NOMO-1 (cell line): ENCODE measurements at regions not wholly inside any gene's neighbourhood (a gene's known extent, or its start where the extent isn't known, plus 50 kb on each side); places are given as distances from the start of the nearest gene placed in this dataset.
"Not testable (repeated sequence)": the region's sequence is repeated elsewhere in the genome, so short reads cannot be mapped to it uniquely, and the experiment has no call there.

Experiments used
- DNase-seq, 2 experiments: peaks; one replicate each; lab custom pipeline; 2025; ENCODE audit not compliant: unreplicated experiment in 2 of 2; lab: John Stamatoyannopoulos, UW

DNA sequence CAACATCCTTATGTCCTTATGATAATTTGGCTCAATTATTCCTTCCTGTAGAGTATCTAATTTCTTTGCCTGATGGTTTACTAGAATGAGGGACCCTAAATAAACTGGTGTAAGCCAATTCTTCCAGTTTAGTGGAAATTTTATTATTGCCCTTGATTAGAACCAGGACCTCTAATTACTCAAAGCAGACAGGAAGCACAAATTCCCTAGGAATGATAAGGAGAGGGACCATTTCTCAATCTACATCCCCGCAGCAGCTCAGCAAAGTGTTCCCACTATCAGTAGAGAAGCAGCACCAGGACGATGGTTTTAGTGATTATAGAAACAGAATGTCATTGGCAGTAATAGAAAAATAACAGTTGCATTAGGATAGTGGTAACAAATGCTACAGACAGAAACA lies 97.1 kb downstream of the PLPPR4 start:
- DNase-seq: no peak

DNA sequence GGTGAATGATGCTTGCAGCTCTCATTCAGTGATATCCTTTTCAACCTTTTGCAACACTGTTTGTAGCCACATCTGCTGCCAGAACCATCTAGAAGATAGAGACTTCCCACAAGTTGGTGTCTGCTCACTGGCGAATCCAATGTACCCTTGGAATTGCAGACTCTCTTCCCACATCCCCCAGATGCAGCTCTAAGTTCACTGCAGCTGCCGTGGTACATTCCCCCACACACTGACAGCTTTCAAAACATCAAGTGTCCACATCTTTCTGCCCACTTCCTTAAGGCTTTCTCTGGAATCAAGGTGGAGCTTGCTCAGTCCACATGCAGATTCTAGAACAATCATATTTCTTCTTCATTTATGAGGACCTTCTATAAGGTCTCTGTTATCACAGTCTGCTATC lies 99.2 kb downstream of the PLPPR4 start:
- DNase-seq: peak in 1 of 2 experiments; percentile 54

DNA sequence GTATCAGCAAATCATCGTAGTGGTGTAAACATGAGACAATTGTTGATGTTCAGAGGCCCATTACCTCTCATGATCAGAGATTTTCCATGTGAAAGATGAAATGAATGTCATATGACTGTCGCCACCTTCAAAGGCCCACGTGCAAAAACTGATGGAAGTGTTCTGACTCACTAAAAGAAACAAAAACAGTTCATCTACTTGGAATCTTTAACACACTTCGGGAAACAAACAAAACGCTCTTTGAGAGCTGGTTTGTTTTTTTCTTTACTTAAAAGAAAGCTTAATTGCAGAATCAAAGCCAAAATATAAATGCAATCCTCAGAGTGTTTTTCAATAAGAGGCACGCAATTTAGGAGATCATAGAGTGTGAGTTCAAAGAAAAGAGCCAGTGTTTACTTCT lies 100.8 kb downstream of the PLPPR4 start:
- no peak for DNase-seq

DNA sequence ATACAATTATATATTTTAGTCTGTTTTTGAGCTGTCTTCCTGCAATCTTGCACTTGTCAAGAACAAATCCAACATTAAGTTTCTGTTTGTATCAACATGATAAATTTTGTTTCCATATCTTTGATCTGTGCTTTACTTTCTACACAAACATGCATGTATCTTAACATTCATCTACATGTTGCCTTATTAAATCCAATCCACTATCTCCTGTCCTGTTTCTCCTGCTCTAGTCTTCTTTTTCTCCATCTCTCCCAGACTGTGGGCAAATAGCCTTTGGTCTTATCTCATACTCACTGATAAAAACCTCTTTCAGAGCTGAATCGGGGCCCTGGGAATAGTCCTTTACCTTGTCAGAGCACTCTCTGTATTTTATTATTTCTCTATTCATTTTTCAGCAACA lies 101.3 kb downstream of the PLPPR4 start:
- no peak for DNase-seq

DNA sequence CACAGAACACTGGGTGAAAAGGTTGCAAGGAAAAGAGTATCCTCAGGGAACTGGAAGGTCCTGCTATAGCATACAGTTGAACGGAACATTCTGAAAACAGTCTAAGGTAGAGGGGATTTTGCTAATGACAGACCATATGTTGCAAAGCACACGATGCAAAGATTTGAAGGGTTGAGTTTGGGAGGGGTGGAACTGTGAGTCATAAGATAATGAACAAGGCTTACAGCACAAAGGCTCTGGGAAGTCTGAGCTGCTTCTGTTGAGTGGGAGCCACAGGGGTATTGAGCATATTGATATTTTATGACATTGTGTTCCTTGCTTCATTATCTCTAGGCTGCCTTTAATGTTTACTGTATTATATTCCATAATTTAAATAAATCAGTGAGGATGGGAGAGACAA lies 104.9 kb downstream of the PLPPR4 start:
- DNase-seq: no peak

DNA sequence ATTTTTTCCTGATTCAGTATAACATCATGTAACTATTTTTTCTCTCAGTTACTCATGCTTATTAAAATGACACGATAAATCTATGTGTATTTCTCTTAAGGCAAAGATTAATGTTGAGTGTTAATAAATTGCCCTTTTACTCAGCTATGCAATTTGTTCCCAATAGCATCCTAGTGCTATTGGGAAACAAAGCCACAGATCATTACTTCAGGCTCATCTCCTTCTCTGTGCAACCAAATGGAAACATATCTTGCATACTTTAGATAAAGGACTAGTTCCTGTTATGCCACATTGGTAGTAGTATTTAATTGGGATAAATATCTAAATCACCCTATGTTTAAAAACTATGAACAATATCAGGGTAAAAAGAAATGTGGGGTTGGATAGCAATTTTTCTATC lies 106.2 kb downstream of the PLPPR4 start:
- peak in 1 of 2 experiments; percentile 69 for DNase-seq

DNA sequence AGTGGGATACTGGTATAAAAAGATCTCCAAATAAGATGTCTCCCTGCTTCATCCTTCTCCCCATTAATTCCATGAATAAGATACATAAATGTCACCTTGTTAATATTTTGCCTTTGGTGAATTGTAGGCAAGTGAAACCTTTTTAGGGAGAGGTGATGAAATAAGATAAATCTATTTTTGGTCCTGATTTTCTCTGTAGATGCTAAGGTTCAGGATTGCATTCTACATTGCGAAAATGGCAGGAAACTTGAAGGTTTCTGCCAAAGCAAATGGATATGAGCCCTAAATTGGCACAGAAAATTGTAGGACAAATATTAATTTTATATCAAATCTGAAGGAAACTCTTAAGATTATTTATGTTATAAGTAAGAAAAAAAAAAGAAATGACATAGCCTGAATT lies 107.1 kb downstream of the PLPPR4 start:
- DNase-seq: no peak

DNA sequence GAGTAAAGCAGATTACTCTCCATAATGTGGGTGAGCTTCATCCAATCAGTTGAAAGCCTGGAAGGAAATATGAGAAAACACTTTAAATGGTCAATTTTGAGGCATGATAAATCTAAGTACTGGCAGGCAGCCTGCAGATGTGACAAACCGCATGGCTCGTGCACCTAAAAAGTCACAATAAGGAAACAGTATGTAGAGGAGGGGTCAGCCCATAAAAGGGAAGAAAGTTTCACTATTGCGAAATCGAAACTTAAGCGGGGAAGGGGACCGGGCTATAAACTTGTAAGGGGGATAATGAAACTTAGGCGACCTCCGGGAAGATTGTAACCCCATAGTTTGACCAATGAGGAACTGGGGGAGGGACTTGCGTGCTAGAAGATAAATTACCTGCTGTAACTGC lies 109.8 kb downstream of the PLPPR4 start:
- peak; percentile 80 to 86 for DNase-seq

DNA sequence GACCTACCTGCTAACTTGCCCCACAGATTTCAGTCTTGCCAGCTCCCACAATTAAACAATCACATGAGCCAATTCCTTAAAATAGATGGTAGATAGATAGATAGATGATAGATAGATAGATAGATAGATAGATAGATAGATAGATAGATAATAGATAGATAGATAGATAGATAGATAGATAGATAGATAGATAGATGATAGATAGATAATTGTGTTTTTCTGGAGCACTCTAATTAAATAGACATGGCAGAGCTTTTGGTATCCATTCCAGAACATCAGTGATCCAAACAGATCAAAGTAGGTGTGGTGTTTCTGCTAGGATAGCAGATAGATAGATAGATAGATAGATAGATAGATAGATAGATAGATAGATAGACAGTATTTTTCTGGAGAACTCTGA lies 110.4 kb downstream of the PLPPR4 start:
- DNase-seq: not testable (repeated sequence)

DNA sequence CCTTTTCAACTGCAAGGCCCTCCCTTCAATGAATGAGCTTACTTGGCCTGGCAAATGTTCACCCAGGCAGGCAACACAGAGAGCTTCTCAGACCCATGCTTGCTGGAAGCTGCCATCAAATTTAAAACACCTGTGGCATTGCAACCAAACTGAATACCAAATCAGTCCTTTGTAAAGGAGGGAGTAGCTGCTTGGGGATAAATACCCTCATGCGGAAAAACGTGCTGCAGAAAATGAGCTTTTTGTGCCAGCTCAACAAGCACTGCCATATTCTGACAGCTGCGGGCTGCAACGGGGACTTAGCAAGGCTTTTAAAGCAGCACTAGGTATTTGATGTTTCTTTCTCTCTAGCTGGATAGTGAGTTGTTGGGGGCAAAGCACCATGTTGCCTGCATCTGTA lies 119.7 kb downstream of the PLPPR4 start:
- DNase-seq: no peak

DNA sequence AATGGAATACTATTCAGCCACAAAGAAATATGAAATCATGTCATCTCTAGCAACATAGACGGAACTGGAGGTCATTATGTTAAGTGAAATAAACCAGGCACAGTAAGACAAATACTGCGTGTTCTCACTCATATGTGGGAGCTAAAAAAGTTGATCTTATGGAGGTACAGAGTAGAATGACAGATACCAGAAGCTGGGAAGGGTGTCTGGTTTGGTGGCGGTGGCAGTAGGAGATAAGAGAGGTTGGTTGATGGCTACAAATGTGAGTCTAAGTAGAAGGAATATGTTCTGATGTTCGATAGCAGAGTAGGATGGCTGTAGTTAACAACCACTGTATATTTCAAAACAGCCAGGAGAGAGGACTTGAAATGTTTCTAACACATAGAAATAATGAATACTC lies 121.6 kb downstream of the PLPPR4 start:
- DNase-seq: no peak

DNA sequence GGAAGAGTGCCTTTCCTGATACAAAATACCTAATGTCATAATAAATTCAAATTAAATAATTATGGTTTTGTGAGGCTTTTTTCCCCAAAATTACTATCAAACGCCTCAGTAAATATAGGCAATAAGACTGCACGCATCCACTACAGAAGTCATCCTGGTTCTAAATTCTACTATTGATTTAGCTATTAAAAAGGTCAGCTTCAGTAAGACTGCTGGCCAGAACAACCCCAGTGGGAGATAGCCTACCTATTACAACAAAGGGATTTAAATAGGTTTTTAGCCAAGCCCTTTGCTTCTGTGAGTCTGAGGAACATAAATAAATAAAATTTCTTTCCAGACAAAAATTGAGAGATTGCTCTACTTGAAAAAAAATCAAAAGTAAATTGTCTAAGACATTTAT lies 132.1 kb downstream of the PLPPR4 start:
- DNase-seq: no peak

DNA sequence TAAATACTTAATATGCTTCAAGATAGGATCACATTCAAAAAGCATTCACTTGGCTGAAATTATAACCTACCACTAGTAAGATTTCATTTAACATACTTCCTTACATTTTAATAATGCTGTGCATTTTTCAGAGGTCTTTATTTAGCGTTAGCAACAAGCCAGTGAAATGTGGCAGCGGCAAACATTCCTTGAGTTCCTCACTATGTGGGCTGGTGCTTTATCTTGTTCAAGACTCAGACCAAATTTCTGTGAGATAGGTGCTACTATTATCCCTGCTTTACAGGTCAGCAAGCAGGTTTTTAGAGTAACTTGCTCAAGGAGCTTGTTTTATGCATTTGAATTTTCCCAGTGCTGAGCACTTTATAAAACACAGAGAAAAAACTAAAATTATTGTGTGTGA lies 132.7 kb downstream of the PLPPR4 start:
- no peak for DNase-seq

DNA sequence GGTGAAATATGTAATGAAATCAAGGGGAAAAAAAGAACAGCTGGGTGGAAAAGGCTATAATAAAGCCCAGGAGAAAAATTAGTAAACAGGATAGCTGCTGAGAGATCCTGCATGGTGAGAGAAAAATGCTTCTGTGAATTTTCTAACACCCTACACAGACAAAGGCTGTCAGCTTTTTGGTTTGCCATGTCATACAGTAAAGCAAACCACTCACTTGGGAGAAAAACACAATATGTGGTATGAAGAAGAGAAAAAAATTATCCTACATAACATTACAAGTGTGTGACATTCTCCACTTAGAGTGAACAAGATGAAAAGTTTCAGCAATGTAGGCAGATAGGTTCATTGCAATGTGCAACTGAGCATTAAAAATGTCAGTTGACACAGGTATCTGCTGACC lies 133.6 kb downstream of the PLPPR4 start:
- no peak for DNase-seq

DNA sequence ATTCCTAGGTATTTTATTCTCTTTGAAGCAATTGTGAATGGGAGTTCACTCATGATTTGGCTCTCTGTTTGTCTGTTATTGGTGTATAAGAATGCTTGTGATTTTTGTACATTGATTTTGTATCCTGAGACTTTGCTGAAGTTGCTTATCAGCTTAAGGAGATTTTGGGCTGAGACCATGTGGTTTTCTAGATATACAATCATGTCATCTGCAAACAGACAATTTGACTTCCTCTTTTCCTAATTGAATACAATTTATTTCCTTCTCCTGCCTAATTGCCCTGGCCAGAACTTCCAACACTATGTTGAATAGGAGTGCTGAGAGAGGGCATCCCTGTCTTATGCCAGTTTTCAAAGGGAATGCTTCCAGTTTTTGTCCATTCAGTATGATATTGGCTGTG lies 137.3 kb downstream of the PLPPR4 start:
- DNase-seq: not testable (repeated sequence)

DNA sequence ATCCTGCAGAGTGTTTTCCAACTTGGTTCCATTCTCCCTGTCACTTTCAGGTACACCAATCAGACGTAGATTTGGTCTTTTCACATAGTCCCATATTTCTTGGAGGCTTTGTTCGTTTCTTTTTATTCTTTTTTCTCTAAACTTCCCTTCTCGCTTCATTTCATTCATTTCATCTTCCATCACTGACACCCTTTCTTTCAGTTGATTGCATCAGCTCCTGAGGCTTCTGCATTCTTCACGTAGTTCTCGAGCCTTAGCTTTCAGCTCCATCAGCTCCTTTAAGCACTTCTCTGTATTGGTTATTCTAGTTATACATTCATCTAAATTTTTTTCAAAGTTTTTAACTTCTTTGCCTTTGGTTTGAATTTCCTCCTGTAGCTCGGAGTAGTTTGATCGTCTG lies 140.1 kb downstream of the PLPPR4 start:
- not testable (repeated sequence) for DNase-seq

DNA sequence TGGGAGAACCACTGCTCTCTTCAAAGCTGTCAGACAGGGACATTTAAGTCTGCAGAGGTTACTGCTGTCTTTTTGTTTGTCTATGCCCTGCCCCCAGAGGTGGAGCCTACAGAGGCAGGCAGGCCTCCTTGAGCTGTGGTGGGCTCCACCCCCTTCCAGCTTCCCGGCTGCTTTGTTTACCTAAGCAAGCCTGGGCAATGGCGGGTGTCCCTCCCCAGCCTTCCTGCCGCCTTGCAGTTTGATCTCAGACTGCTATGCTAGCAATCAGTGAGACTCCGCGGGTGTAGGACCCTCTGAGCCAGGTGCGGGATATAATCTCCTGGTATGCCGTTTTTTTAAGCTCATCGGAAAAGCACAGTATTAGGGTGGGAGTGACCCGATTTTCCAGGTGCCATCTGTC lies 141.0 kb downstream of the PLPPR4 start:
- not testable (repeated sequence) for DNase-seq

DNA sequence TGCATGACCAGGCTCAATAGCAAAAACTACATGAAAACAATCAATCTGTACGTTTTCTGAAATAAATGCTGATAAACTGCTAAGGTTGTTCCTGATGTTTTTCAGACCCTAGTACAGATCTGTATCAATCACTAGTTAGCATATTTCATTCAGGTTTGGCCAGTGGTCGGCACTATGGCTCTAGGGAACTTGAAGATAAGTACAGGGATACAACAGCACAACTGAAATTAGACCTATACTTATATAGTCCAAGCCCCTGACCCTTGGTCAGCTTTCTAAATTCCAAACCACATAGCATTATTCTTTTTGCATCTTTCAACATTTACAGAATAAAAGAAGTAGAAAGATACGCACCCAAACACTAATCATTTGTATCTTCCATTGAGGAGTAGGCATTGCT lies 142.7 kb downstream of the PLPPR4 start:
- DNase-seq: no peak

DNA sequence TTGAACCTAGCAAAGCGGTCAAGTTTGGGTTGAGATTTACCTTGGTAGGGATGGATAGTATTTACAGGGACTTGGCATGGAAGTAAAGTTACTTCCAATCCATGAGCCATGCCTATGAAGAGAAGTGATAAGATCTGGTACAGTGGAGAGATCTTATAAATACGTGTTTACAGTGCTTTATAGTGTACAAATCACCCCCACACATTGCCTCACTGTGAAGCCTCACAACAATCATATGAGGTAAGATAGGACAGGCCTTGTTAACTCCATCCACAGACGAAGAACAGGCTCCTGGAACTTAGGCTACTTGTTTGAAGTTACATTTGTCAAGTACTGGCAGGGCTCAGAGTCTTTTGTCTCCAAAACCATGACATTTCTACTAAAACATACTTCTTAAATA lies 159.8 kb downstream of the PLPPR4 start:
- DNase-seq: no peak

DNA sequence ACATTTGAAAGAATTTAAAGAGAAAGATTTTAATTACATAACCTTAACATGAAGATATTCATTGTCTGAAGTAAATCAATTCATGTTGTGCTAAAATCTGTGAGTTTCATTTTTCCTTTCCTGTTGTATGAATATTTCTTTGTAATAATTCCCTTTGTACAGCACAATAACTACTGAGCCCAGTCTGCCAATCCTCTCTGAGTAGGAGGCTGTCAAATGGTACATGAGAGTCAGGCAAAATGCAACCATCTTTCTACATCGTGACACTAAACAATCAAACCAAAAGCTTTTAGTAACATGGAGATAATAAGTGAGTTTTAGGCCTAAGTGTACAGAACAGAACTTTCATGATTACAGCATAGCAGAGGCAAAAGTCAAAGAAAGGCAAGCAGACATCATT lies 165.5 kb downstream of the PLPPR4 start:
- DNase-seq: no peak

DNA sequence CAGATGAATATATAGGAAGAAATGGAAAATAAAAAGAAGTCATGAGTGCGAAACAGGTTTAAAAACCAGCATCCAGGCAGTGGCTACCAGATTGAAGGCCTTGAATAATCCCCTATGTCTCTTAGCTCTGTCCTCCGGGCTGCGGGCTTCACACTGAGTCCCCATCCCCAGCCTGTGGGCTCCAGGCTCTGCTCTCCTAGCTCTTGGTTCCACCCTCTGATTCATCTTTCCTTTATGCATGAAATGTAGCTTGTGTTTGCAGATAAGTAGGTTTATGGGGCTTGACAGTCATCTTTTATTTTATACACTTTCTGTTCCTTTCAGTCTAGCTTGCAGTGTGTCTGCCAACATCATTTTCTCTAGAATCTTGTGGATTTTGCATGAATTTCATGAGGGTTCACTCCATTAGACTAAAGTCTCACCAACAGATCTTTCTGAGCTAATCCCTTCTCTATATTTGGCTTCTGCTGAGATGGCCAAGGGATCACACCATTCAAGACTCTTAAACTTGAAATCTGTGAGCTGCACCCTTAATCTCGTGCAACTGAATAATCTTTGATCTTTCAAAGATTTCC lies 174.5 kb downstream of the PLPPR4 start:
- no peak for DNase-seq

DNA sequence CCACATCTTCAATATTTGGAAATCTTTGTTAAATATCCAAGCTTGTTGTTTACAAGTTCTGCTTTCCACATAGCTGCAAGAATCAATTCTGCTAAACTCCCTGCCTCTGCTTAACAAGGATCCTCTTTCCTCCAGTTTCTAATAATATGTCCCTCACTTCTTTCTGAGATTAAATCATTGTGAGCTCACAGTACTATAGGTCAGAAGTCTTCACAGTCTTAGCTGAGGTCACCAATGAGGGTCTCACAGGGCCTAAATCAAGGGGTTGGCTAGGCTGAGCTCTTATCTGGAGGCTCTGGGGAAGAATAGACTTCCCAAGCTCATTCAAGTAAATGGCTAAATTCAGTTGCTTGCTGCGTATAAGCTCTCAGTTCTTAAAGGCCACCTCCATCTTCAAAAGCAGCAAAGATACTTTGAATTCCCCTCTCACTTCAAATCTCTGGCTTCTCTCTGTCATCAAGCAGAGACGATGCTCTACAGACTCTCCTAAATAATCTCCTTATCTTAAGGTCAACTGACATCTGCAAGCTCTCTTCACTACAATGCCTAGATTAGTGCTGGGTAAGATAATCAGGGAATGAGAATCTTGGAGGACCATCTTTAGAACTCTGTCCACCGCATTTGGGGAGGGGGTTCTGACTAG lies 175.3 kb downstream of the PLPPR4 start:
- peak in 1 of 2 experiments; percentile 22 for DNase-seq
